ENCODE measurements at regions not wholly inside any gene's neighbourhood (a gene's known extent, or its start where the extent isn't known, plus 50 kb on each side); places are given as distances from the start of the nearest gene placed in this dataset.

DNA sequence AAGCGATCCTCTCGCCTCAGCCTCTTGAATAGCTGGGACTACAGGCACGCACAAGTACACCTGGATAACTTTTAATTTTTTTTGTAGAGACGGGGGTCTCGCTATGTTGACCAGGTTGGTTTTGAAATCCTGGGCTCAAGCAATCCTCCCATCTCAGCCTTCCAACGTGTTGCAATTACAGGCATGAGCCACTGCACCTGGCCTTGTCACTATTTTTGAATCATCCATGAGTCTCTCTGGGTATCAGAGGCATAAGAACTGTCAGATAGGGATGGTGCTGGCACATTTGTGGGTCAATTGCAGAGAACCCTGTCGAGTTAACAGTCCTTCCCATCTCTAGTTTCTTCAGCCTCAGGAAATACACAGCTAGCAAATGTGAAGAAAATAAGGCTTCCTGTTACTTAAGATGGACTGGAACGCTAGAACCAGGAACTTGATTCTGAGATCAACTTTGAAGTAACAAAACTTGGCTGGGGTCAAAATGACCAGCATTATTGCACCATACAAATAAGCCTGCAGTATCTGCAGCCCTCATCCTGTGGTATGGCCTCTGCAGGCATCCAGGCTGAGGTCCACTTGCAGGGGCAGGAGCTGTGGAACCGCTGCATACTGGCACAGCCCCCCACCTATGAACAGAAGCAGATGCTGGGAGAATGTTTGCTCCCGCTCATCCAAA, 124.3 kb upstream of the GADD45A start:
- peaks cover 2% of the 10 kb centered on the region for H3K4me1 Mint-ChIP-seq (ENCODE audit: low read depth)
- no peaks in the 10 kb centered on the region for H3K36me3 Mint-ChIP-seq (ENCODE audit: low read depth)
- no peak overlapping the region for H3K4me3 Mint-ChIP-seq
- H3K27ac Mint-ChIP-seq: no peak overlapping the region
- H3K9me3 Mint-ChIP-seq: no peaks in the 10 kb centered on the region
- H3K27me3 Mint-ChIP-seq (ENCODE audit: low read depth): peaks cover 17% of the 10 kb centered on the region

DNA sequence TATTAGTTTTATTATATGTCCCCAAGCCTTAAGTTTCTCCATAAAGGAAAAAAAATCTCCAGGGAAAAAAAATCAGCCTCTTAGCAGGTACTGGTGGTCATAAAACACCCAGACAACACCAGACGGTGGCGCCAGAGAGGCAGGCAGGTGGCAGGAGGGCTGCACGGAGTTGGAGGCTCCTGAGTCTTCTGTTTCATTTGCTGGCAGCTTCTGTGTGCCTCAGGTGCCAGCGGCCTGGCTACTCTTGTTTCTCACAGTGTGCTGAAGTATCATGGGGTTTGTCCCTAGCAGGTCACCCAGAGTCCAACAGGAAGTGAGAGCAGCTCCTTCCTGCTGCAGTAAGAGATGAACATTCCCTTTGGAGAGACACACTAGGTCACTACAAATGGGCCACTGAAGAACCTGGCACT, 123.3 kb upstream of the GADD45A start:
- no peak overlapping the region for H3K27ac Mint-ChIP-seq
- H3K36me3 Mint-ChIP-seq (ENCODE audit: low read depth): no peaks in the 10 kb centered on the region
- peaks cover 17% of the 10 kb centered on the region for H3K27me3 Mint-ChIP-seq (ENCODE audit: low read depth)
- no peaks in the 10 kb centered on the region for H3K9me3 Mint-ChIP-seq
- no peak overlapping the region for H3K4me3 Mint-ChIP-seq
- H3K4me1 Mint-ChIP-seq (ENCODE audit: low read depth): peaks cover 2% of the 10 kb centered on the region

DNA sequence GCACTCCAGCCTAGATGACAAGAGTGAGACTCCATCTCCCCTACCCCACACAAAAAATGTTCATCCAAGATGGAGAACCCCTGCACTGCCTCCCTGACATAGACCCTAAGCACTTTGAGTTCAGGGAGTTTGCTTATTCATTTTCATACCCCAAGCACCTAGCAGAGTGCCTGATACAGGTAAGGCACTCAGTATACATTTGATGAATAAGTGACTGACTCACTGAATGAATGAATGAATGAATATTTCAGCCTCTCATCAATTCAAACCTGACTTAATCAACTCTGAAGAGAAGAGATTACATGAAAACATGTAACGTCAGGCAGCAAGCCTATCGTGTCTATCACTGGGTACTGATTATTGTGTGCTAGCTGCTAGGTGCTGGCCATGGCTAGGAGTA, 121.3 kb upstream of the GADD45A start:
- H3K36me3 Mint-ChIP-seq (ENCODE audit: low read depth): no peaks in the 10 kb centered on the region
- no peaks in the 10 kb centered on the region for H3K9me3 Mint-ChIP-seq
- H3K4me3 Mint-ChIP-seq: no peak overlapping the region
- no peak overlapping the region for H3K27ac Mint-ChIP-seq
- peaks cover 9% of the 10 kb centered on the region for H3K27me3 Mint-ChIP-seq (ENCODE audit: low read depth)
- peaks cover 2% of the 10 kb centered on the region for H3K4me1 Mint-ChIP-seq (ENCODE audit: low read depth)

DNA sequence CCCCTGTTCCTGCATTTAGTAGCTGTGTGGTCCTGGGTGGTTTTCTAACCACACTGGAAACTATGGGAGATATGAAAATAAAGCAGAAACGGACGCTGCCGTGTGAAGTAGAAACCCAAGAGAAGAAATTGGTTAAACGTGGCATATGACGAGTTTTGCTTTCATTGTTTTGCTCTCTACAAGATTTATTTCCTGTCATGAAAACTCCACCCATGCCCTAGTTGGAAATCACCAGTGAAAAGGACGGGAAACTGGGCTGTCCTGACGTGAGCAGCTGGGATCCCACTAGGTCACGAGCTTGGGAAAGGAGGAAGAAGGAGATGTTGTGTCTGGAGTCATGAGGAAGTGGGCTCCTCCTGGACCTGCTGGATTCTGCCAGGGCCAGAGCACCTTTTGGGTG, 120.8 kb upstream of the GADD45A start:
- Mint-ChIP-seq H3K36me3 (ENCODE audit: low read depth) (no peaks in the 10 kb centered on the region), H3K4me3 (no peak overlapping the region), H3K9me3 (no peaks in the 10 kb centered on the region), H3K27ac (no peak overlapping the region), H3K27me3 (ENCODE audit: low read depth) (peaks cover 9% of the 10 kb centered on the region), H3K4me1 (ENCODE audit: low read depth) (peaks cover 2% of the 10 kb centered on the region)

DNA sequence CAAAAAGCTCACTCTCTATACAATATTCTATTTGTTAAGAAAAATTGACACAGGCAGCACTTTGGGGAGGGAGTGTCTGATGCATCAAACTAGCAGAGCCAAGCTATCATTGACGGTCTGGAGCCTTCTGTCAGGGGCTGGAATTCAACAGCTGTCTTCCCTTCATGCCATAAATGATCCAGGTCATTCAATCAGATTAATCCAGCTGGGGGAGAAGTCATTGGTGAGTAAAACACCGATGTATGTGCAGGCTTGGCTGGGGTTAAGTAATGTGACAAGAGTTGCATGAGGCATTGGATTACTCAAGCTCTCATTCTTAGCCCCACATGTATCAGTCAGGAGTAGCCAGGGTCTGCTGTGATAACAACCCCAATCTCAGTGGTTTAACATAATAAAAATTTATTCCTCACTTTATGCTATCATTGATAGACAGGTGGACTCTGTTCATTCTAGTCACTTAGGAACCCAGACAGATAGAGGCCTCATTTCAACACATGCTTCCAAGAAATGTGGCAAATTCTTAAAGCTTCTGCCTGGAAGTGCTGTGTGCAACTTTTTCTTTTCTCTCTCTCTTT, 118.1 kb upstream of the GADD45A start:
- Mint-ChIP-seq H3K4me1 (ENCODE audit: low read depth) (no peaks in the 10 kb centered on the region), H3K4me3 (no peak overlapping the region), H3K27me3 (ENCODE audit: low read depth) (peaks cover 13% of the 10 kb centered on the region), H3K27ac (no peak overlapping the region), H3K9me3 (no peaks in the 10 kb centered on the region), H3K36me3 (ENCODE audit: low read depth) (no peaks in the 10 kb centered on the region)

DNA sequence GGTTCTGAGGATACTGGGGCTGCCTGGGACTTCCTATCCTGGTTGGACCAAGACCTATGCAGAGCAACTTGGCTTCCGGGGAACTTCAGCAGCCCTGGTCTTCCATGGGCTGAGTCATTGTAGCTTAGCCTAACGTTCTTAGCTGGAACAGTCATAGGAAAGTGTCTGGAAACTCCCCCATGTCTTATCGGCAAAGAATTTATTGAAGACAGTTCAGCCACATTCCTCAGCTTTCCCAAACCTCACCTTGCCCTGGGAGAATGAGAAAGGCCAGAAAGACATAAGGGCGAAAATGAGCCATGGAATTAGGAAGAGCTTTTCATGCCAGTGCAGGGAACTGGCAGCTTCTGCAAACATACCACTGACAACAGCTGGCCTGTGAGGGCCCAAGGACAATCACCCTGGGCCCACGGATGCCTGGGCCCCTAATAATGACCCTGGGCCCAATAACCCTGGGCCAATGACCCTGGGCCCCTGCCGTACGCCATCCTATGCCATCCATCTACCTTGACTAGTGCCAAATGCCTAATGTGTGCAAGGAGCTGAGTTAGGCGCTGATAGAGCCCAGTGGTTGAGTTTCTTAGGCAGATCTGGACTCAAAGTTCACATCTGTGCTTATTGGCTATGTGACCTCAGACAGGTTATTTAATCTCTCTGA, 114.4 kb upstream of the GADD45A start:
- Mint-ChIP-seq H3K4me3 (no peak overlapping the region), H3K36me3 (ENCODE audit: low read depth) (no peaks in the 10 kb centered on the region), H3K9me3 (no peaks in the 10 kb centered on the region), H3K27me3 (ENCODE audit: low read depth) (peaks cover 4% of the 10 kb centered on the region), H3K27ac (no peak overlapping the region), H3K4me1 (ENCODE audit: low read depth) (no peaks in the 10 kb centered on the region)

DNA sequence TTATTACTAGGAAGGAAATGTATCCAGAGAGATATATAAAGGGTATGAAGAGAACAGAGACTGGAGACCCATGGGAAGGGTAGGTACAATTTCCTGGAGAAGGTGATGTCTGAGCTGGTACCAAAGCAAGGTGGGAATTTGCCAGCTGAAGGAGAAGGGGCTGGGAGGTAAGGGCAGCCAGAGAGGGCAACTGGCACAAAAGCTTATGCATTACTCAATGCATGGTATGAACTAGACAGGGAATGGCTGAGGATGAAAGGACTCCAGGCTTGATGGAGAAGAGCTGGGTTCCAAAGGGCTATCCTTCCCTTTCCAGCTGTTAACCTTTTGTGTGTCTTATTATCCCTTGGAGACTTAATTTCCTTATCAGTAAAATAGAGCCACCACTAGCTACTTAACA, 113.6 kb upstream of the GADD45A start:
- Mint-ChIP-seq H3K27ac (no peak overlapping the region), H3K36me3 (ENCODE audit: low read depth) (no peaks in the 10 kb centered on the region), H3K4me1 (ENCODE audit: low read depth) (no peaks in the 10 kb centered on the region), H3K4me3 (no peak overlapping the region), H3K27me3 (ENCODE audit: low read depth) (peaks cover 4% of the 10 kb centered on the region), H3K9me3 (no peaks in the 10 kb centered on the region)

DNA sequence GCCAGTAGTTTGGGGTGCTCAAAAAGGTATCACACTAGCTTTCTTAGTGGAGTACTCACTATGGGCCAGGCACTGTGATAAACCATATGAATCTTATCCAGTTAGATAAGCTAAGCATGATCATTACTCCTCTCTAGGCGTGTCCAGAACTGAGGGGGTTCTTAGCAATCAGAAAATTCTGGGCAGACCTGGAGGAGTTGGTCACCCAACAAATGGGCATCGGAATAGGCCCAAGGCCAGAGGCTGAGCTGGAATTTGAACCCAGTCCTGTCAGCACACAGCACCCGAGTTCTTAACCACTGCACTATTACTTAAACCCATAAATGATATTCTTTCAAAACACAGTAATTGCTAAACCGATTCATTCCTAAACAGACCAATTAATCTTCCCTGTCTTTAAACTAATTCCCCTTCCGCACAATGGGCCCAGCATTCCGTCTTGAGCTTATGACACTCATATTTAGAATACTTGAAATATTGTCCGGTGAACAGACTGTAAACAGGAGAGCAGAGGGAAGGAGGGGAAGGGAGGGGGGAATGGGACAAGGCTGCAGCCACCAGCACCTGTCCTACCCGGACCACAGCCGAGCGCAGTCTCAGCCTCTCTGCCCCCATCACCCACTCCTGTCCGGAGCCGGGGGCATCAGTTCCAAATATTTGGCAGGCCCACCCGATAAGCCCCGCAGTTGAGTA, 113.0 kb upstream of the GADD45A start:
- Mint-ChIP-seq H3K36me3 (ENCODE audit: low read depth) (no peaks in the 10 kb centered on the region), H3K27me3 (ENCODE audit: low read depth) (peaks cover 4% of the 10 kb centered on the region), H3K9me3 (no peaks in the 10 kb centered on the region), H3K4me3 (no peak overlapping the region), H3K27ac (no peak overlapping the region), H3K4me1 (ENCODE audit: low read depth) (no peaks in the 10 kb centered on the region)

DNA sequence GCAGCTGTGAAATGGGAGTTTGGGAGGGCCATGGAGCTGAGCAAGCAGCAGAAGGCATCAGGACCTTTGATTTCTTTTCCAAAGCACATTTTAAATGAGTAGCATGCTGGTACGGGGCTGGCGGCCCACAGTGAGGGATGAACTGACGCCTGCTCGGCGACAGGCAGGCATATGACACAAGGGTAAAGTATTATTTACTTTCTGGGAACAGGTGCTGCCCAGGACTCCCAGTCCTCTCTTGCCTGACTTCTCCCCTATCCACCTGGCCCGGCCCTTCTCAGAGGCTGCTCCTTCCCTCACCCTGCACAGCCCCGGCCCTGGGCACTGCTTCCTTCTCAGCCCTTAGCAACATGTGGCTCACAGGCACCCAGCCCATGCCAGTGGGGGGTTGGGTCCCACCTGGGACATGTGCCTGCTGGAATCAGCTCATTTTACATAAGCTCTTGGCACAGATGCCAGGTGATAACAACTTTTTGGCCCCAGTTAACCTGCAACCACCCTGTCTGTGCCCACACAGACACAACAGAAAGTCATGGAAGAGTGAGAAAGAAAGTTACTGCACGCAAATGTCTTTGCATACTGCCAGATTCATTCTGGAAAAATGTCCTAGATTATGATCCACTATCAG, 112.3 kb upstream of the GADD45A start:
- H3K4me3 Mint-ChIP-seq: no peak overlapping the region
- no peaks in the 10 kb centered on the region for H3K9me3 Mint-ChIP-seq
- no peaks in the 10 kb centered on the region for H3K36me3 Mint-ChIP-seq (ENCODE audit: low read depth)
- H3K27me3 Mint-ChIP-seq (ENCODE audit: low read depth): peaks cover 4% of the 10 kb centered on the region
- no peak overlapping the region for H3K27ac Mint-ChIP-seq
- no peaks in the 10 kb centered on the region for H3K4me1 Mint-ChIP-seq (ENCODE audit: low read depth)

DNA sequence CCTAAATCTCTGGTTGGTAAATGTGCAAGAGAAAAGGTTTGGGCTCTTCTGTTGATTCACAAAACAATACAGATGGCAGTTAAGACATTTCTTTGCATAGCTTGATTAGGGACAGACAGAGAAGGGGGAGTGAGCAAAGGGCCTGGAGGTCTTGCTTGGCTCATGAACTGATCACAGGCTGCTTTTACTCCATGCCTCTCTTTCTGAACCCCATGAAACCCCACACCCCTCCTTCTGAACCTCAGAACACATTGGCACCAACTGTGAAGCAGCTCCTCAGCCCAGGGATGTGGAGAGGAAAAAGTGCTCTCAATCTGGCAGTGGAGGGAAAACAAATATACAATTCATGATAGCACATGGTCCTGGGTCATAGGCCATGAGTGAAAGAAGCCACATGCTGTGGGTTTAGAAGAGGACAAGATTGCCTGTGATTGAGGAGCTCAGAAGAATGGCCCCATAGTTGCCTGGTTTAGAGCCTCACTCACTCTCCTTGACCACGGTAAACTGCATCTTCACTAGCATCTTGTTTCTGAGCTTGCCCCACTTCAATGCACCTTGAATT, 111.6 kb upstream of the GADD45A start:
- peaks cover 4% of the 10 kb centered on the region for H3K27me3 Mint-ChIP-seq (ENCODE audit: low read depth)
- H3K4me3 Mint-ChIP-seq: no peak overlapping the region
- no peaks in the 10 kb centered on the region for H3K4me1 Mint-ChIP-seq (ENCODE audit: low read depth)
- H3K27ac Mint-ChIP-seq: no peak overlapping the region
- no peaks in the 10 kb centered on the region for H3K9me3 Mint-ChIP-seq
- H3K36me3 Mint-ChIP-seq (ENCODE audit: low read depth): no peaks in the 10 kb centered on the region

DNA sequence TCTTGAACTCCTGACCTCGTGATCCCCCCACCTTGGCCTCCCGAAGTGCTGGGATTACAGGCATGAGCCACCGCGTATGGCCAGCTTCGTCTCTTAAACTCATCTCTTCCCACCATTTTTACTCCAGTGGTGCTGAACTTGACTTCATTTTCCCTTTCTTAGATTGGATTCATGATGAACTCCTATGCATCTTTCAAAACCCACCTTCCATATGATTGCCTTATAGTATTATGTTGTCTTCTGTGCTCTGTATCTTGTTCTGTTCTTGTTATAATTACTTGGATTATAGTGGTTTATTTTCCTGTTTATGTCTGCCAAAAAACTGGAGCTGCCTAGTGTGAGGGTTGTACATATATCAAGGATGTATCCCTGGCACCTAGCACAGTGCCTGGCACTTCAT, 110.8 kb upstream of the GADD45A start:
- Mint-ChIP-seq H3K27ac (no peak overlapping the region), H3K9me3 (no peaks in the 10 kb centered on the region), H3K27me3 (ENCODE audit: low read depth) (peaks cover 8% of the 10 kb centered on the region), H3K36me3 (ENCODE audit: low read depth) (no peaks in the 10 kb centered on the region), H3K4me1 (ENCODE audit: low read depth) (no peaks in the 10 kb centered on the region), H3K4me3 (no peak overlapping the region)

DNA sequence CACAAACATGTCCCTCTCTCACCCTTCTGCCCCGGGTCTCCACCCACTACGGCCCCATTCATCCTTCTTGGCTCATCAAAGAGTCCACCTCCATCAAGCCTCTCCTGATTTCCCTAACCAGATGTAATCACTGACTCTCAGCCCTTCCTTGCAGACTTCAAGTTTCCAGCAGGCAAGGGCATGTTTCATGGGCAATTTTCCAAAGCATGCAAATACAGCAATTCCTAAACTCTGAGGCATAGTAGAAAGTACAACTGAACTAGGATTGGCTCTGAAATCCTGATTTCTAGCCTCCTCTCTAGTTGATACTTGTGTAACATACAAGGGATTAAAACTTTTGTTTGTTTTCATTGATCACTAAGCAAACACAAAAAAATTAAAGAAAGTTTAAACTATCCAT, 109.1 kb upstream of the GADD45A start:
- Mint-ChIP-seq H3K4me3 (no peak overlapping the region), H3K9me3 (no peaks in the 10 kb centered on the region), H3K4me1 (ENCODE audit: low read depth) (no peaks in the 10 kb centered on the region), H3K27me3 (ENCODE audit: low read depth) (peaks cover 7% of the 10 kb centered on the region), H3K27ac (no peak overlapping the region), H3K36me3 (ENCODE audit: low read depth) (no peaks in the 10 kb centered on the region)

DNA sequence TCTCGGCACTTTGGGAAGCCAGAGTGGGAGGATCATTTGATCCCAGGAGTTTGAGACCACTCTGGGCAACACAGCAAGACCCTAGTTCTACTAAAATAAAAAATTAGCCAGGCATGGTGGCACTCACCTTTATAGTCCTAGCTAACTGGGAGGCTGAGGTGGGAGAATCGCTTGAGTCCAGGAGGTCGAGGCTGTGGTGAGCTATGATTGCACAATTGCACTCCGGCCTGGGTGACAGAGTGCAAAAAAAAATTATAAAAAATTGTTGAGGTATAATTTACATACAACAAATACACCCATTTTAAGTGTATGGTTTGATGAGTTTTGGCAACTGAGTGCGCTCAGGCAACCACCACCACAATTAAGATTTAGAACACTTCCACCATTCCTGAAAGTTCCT, 108.5 kb upstream of the GADD45A start:
- Mint-ChIP-seq H3K27ac (no peak overlapping the region), H3K4me3 (no peak overlapping the region), H3K36me3 (ENCODE audit: low read depth) (no peaks in the 10 kb centered on the region), H3K4me1 (ENCODE audit: low read depth) (no peaks in the 10 kb centered on the region), H3K27me3 (ENCODE audit: low read depth) (peaks cover 7% of the 10 kb centered on the region), H3K9me3 (no peaks in the 10 kb centered on the region)

DNA sequence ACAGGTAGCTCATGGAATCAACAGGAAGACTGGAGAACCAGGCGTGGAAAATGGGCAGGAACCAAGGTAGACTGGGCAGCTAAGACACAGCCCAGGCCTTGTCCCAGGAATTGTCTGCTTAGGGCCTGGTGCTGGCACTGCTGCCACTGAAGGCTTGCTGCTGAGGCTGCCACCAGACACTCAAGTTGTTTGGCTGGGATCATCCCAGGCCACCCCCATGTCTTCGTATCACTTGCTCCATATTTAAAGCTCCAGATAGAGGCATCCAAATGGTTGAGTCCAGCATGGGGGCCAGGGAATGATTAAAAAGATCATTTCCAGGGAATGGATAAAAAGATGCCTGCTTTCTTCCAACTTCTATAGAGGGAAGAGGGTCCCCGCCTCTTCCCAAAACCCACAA, 107.4 kb upstream of the GADD45A start:
- no peak overlapping the region for H3K4me3 Mint-ChIP-seq
- H3K27ac Mint-ChIP-seq: no peak overlapping the region
- H3K4me1 Mint-ChIP-seq (ENCODE audit: low read depth): no peaks in the 10 kb centered on the region
- H3K36me3 Mint-ChIP-seq (ENCODE audit: low read depth): no peaks in the 10 kb centered on the region
- no peaks in the 10 kb centered on the region for H3K9me3 Mint-ChIP-seq
- peaks cover 7% of the 10 kb centered on the region for H3K27me3 Mint-ChIP-seq (ENCODE audit: low read depth)

Measured in T-helper 1 cell treated with Interleukin-12 subunit alpha and Interleukin-12 subunit beta and Interleukin-4 antibody, amounts not matched to agents 30 μg/mL and 1 μg/mL, for 36 hours (primary cell).